WTC11 (cell line): ENCODE measurements at regions not wholly inside any gene's neighbourhood (a gene's known extent, or its start where the extent isn't known, plus 50 kb on each side); places are given as distances from the start of the nearest gene placed in this dataset.

Experiments used
- ATAC-seq: fragments of 200-7000 bp; cut with Tn5 transposase; 2 replicates; pipeline ENCODE4 v1.10.0; 2021; ENCODE audit warnings: mild to moderate bottlenecking, moderate library complexity
- CTCF ChIA-PET: fragments of 300-600 bp; sonication (Branson Sonifier 250); formaldehyde crosslinking; loops from one replicate; lab custom pipeline; 2021; ENCODE audit warnings: antibody characterized with exemption; lab: Charles Lee
- POLR2A ChIA-PET: fragments of 350-600 bp; sonication (Branson Sonifier 250); formaldehyde crosslinking; loops from one replicate; lab custom pipeline; 2021; ENCODE audit warnings: antibody characterized with exemption; lab: Charles Lee
- DNase-seq: peaks from one replicate; pipeline ENCODE4 v3.0.0; 2021; ENCODE audit warnings: low spot score
- H3K27ac Mint-ChIP-seq: 2 replicates; pipeline ENCODE4 v1.8.0; 2021; ENCODE audit warnings: mixed read lengths
- H3K27me3 Mint-ChIP-seq: 2 replicates; pipeline ENCODE4 v1.8.0; 2021; ENCODE audit warnings: low read depth, mild to moderate bottlenecking, moderate library complexity, mixed read lengths
- H3K36me3 Mint-ChIP-seq: 2 replicates; pipeline ENCODE4 v1.8.0; 2021; ENCODE audit warnings: mixed read lengths
- H3K4me1 Mint-ChIP-seq: 2 replicates; pipeline ENCODE4 v1.8.0; 2022; ENCODE audit warnings: mixed read lengths
- H3K4me3 Mint-ChIP-seq: 2 replicates; pipeline ENCODE4 v1.8.0; 2021; ENCODE audit warnings: mild to moderate bottlenecking, moderate library complexity, mixed read lengths
- H3K9me3 Mint-ChIP-seq: 2 replicates; pipeline ENCODE4 v1.8.0; 2021; ENCODE audit warnings: mixed read lengths
- CREB1 ChIP-seq: sonication (generic); formaldehyde crosslinking; IDR thresholded peaks from 2 replicates; pipeline ENCODE4 v1.8.0; 2023; ENCODE audit warnings: mild to moderate bottlenecking, missing genetic modification reagents
- CREM ChIP-seq: sonication (generic); formaldehyde crosslinking; IDR thresholded peaks from 2 replicates; pipeline ENCODE4 v1.8.1; 2022; ENCODE audit warnings: mild to moderate bottlenecking, missing genetic modification reagents, moderate library complexity
- FOXP1 ChIP-seq: sonication (generic); formaldehyde crosslinking; IDR thresholded peaks from 2 replicates; pipeline ENCODE4 v1.8.0; 2022; ENCODE audit warnings: missing genetic modification reagents, mild to moderate bottlenecking, moderate library complexity, borderline replicate concordance
- GABPB1 ChIP-seq: sonication (generic); formaldehyde crosslinking; IDR thresholded peaks from 2 replicates; pipeline ENCODE4 v1.8.1; 2023; ENCODE audit warnings: mild to moderate bottlenecking, missing genetic modification reagents
- MXD4 ChIP-seq: fragments of 250-450 bp; sonication (Bioruptor Pico); IDR thresholded peaks from 2 replicates; pipeline ENCODE4 v1.8.0; 2021; ENCODE audit warnings: mild to moderate bottlenecking, moderate library complexity, borderline replicate concordance
- NFYB ChIP-seq: sonication (generic); formaldehyde crosslinking; conservative IDR thresholded peaks from 2 replicates; pipeline ENCODE4 v1.8.0; 2022; ENCODE audit warnings: low read depth, missing genetic modification reagents
- SMAD4 ChIP-seq: sonication (generic); formaldehyde crosslinking; IDR thresholded peaks from 2 replicates; pipeline ENCODE4 v1.8.0; 2022; ENCODE audit warnings: mild to moderate bottlenecking, missing genetic modification reagents
- ZNF121 ChIP-seq: sonication (generic); formaldehyde crosslinking; IDR thresholded peaks from 2 replicates; pipeline ENCODE4 v1.8.0; 2023; ENCODE audit warnings: missing genetic modification reagents
- TF ChIP-seq, protein P1 (sequence below): sonication (generic); formaldehyde crosslinking; IDR thresholded peaks from 2 replicates; pipeline ENCODE4 v1.8.1; 2022; ENCODE audit warnings: missing genetic modification reagents, borderline replicate concordance
- TF ChIP-seq, protein P2 (sequence below): sonication (generic); formaldehyde crosslinking; IDR thresholded peaks from 2 replicates; pipeline ENCODE4 v1.8.1; 2023; ENCODE audit warnings: mild to moderate bottlenecking, missing genetic modification reagents, moderate library complexity
- TF ChIP-seq, protein P3 (sequence below): sonication (generic); formaldehyde crosslinking; IDR thresholded peaks from 2 replicates; pipeline ENCODE4 v1.8.0; 2023; ENCODE audit warnings: mild to moderate bottlenecking, missing genetic modification reagents
- TF ChIP-seq, protein P4 (sequence below): sonication (generic); formaldehyde crosslinking; IDR thresholded peaks from 2 replicates; pipeline ENCODE4 v1.8.0; 2022; ENCODE audit warnings: mild to moderate bottlenecking, missing genetic modification reagents
- TF ChIP-seq, protein P5 (sequence below): sonication (generic); formaldehyde crosslinking; IDR thresholded peaks from 2 replicates; pipeline ENCODE4 v1.8.1; 2023; ENCODE audit warnings: mild to moderate bottlenecking, missing genetic modification reagents
- TF ChIP-seq, protein P6 (sequence below): sonication (generic); formaldehyde crosslinking; IDR thresholded peaks from 2 replicates; pipeline ENCODE4 v1.8.1; 2022; ENCODE audit warnings: mild to moderate bottlenecking, missing genetic modification reagents, moderate library complexity, borderline replicate concordance
- TF ChIP-seq, protein P7 (sequence below): sonication (generic); formaldehyde crosslinking; IDR thresholded peaks from 2 replicates; pipeline ENCODE4 v1.8.0; 2023; ENCODE audit warnings: missing genetic modification reagents
- TF ChIP-seq, protein P8 (sequence below): sonication (generic); formaldehyde crosslinking; IDR thresholded peaks from 2 replicates; pipeline ENCODE4 v1.8.0; 2022; ENCODE audit warnings: mild to moderate bottlenecking, missing genetic modification reagents
- TF ChIP-seq, protein P9 (sequence below): fragments of 250-450 bp; sonication (Bioruptor Pico); IDR thresholded peaks from 2 replicates; pipeline ENCODE4 v1.9.0; 2021; ENCODE audit warnings: mild to moderate bottlenecking

DNA sequence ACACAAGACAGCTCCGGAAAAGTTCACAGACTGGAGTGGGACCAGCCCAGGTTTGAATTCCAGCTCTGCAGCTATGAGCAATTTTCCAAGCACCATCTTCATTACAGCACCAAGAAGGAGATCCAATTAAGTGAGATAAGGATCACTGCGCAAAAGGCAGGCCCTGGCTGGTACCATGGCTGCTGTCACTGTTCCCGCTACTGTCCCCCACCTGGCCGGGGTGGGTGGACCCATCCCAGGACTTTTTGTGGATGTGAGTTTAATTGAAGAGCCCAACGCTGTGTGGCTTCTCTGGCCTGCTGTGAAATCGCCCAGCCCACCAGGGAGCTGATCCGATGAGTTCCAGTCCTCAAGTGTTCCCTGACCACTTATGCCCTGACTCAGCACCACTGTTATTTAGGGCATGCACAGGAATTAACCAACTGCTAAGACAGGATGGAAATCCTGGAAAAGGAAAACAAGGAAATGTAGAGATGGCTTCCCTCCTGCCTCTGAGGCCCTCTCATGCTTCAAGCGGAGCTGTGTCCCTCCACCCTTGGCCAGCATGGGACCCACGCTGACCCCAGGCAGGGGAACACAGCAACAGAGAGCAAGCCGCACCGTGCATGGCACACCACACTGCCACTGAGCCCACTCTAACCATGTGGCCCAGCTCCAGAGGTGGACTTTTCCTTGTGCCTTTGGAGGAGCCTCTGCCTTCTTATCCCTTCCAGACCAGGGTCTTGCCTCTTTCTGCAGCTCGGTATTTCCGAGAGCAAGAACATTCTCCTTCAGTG lies 150.0 kb upstream of the CST7 start (continued):
- TF ChIP-seq, protein P1, sequence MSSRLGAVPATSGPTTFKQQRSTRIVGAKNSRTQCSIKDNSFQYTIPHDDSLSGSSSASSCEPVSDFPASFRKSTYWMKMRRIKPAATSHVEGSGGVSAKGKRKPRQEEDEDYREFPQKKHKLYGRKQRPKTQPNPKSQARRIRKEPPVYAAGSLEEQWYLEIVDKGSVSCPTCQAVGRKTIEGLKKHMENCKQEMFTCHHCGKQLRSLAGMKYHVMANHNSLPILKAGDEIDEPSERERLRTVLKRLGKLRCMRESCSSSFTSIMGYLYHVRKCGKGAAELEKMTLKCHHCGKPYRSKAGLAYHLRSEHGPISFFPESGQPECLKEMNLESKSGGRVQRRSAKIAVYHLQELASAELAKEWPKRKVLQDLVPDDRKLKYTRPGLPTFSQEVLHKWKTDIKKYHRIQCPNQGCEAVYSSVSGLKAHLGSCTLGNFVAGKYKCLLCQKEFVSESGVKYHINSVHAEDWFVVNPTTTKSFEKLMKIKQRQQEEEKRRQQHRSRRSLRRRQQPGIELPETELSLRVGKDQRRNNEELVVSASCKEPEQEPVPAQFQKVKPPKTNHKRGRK (CRISPR knock-in tag), result no peak
- TF ChIP-seq, all 79 proteins: peak for 0

DNA sequence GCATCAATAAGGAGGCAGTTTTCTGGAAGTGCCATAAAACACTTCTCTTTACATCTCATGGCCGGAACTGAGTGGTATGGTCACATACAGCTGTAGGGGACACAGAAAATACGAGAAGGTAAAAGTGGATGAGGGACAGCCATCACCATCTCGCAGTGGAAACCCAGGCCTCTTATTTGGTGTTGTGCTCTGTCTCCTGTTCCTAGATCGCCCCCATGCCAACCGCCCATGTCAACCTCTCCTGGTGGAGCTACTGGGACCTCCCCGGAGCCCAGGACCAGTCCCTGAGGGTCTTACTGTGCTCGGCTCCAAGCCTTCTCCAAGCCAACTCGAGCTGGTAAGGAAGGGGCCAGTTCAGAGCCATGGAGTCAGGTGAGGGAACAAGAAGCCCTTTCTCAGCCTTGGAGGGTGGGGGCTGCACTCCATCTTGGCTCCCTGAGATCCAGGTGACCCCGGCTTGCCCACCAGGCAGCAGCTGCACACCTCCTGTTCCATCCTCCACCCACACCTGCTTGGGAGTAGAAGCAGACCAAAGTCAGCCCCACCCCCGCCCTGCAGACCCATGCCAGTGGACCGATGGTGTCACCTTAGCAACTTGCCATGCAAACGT lies 149.0 kb upstream of the CST7 start:
- ChIA-PET POLR2A (no interaction called here), CTCF (interaction anchor here (1.0 to 1.5 kb wide), 2 partner anchors 9 to 118 kb away, joined by 3 to 4 read pairs; no protein-coding TSS in a partner anchor)
- H3K36me3 Mint-ChIP-seq, result no peaks in the 10 kb centered on the region
- no peak for DNase-seq
- no peaks in the 10 kb centered on the region for H3K27me3 Mint-ChIP-seq
- H3K9me3 Mint-ChIP-seq, result no peaks in the 10 kb centered on the region
- ATAC-seq, result no peak
- no peak overlapping the region for H3K27ac Mint-ChIP-seq
- no peak for TF ChIP-seq NFYB (CRISPR knock-in tag)
- TF ChIP-seq, protein P2, sequence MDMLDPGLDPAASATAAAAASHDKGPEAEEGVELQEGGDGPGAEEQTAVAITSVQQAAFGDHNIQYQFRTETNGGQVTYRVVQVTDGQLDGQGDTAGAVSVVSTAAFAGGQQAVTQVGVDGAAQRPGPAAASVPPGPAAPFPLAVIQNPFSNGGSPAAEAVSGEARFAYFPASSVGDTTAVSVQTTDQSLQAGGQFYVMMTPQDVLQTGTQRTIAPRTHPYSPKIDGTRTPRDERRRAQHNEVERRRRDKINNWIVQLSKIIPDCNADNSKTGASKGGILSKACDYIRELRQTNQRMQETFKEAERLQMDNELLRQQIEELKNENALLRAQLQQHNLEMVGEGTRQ, result no peak
- TF ChIP-seq, protein P3, sequence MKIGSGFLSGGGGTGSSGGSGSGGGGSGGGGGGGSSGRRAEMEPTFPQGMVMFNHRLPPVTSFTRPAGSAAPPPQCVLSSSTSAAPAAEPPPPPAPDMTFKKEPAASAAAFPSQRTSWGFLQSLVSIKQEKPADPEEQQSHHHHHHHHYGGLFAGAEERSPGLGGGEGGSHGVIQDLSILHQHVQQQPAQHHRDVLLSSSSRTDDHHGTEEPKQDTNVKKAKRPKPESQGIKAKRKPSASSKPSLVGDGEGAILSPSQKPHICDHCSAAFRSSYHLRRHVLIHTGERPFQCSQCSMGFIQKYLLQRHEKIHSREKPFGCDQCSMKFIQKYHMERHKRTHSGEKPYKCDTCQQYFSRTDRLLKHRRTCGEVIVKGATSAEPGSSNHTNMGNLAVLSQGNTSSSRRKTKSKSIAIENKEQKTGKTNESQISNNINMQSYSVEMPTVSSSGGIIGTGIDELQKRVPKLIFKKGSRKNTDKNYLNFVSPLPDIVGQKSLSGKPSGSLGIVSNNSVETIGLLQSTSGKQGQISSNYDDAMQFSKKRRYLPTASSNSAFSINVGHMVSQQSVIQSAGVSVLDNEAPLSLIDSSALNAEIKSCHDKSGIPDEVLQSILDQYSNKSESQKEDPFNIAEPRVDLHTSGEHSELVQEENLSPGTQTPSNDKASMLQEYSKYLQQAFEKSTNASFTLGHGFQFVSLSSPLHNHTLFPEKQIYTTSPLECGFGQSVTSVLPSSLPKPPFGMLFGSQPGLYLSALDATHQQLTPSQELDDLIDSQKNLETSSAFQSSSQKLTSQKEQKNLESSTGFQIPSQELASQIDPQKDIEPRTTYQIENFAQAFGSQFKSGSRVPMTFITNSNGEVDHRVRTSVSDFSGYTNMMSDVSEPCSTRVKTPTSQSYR, result no peak
- TF ChIP-seq, protein P4, sequence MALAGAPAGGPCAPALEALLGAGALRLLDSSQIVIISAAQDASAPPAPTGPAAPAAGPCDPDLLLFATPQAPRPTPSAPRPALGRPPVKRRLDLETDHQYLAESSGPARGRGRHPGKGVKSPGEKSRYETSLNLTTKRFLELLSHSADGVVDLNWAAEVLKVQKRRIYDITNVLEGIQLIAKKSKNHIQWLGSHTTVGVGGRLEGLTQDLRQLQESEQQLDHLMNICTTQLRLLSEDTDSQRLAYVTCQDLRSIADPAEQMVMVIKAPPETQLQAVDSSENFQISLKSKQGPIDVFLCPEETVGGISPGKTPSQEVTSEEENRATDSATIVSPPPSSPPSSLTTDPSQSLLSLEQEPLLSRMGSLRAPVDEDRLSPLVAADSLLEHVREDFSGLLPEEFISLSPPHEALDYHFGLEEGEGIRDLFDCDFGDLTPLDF (CRISPR knock-in tag), result no peak
- no peak for TF ChIP-seq MXD4 (CRISPR knock-in tag)
- TF ChIP-seq, protein P5, sequence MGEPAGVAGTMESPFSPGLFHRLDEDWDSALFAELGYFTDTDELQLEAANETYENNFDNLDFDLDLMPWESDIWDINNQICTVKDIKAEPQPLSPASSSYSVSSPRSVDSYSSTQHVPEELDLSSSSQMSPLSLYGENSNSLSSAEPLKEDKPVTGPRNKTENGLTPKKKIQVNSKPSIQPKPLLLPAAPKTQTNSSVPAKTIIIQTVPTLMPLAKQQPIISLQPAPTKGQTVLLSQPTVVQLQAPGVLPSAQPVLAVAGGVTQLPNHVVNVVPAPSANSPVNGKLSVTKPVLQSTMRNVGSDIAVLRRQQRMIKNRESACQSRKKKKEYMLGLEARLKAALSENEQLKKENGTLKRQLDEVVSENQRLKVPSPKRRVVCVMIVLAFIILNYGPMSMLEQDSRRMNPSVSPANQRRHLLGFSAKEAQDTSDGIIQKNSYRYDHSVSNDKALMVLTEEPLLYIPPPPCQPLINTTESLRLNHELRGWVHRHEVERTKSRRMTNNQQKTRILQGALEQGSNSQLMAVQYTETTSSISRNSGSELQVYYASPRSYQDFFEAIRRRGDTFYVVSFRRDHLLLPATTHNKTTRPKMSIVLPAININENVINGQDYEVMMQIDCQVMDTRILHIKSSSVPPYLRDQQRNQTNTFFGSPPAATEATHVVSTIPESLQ (CRISPR knock-in tag), result no peak
- TF ChIP-seq, all 79 proteins: peak for 0
- Mint-ChIP-seq H3K4me1 (no peaks in the 10 kb centered on the region), H3K4me3 (no peak overlapping the region)

DNA sequence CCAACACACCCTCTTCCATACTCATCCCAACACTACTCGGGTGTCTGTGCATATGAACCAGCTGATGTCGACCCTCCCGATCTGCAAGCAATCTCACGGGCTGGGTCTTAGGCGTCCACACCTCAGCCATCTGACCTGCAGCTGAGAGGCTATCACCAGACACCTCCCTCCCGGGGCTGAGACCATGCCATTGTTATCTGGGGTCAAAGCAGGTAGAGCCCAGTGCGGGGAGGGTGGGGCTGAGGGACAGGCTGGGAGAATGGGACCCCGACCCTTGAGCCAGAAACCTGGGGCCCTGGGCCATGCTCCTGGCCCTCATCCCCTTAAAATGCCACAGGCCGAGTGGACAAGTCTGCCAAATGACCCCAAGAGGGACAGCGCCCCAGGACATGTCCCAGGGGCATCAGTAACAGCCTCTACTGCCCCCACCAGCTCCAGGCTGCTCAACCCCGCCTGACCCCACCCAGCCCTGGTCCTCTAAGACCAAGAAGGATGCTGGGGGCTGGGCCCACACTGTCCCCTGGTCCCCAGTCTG lies 146.7 kb upstream of the CST7 start:
- Mint-ChIP-seq H3K4me1 (no peaks in the 10 kb centered on the region), H3K27me3 (no peaks in the 10 kb centered on the region), H3K27ac (no peak overlapping the region), H3K36me3 (no peaks in the 10 kb centered on the region), H3K9me3 (no peaks in the 10 kb centered on the region), H3K4me3 (no peak overlapping the region)
- ATAC-seq (no peak), DNase-seq (no peak)
- ChIA-PET POLR2A (no interaction called here), CTCF (no interaction called here)
- TF ChIP-seq FOXP1 (no peak), CREM (CRISPR knock-in tag) (no peak), SMAD4 (CRISPR knock-in tag) (no peak), GABPB1 (no peak), CREB1 (CRISPR knock-in tag) (no peak), ZNF121 (no peak)
- TF ChIP-seq, protein P4 (CRISPR knock-in tag), result no peak
- TF ChIP-seq, protein P6, sequence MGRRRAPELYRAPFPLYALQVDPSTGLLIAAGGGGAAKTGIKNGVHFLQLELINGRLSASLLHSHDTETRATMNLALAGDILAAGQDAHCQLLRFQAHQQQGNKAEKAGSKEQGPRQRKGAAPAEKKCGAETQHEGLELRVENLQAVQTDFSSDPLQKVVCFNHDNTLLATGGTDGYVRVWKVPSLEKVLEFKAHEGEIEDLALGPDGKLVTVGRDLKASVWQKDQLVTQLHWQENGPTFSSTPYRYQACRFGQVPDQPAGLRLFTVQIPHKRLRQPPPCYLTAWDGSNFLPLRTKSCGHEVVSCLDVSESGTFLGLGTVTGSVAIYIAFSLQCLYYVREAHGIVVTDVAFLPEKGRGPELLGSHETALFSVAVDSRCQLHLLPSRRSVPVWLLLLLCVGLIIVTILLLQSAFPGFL, result no peak
- TF ChIP-seq, protein P7, sequence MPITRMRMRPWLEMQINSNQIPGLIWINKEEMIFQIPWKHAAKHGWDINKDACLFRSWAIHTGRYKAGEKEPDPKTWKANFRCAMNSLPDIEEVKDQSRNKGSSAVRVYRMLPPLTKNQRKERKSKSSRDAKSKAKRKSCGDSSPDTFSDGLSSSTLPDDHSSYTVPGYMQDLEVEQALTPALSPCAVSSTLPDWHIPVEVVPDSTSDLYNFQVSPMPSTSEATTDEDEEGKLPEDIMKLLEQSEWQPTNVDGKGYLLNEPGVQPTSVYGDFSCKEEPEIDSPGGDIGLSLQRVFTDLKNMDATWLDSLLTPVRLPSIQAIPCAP, result no peak
- TF ChIP-seq, protein P8, sequence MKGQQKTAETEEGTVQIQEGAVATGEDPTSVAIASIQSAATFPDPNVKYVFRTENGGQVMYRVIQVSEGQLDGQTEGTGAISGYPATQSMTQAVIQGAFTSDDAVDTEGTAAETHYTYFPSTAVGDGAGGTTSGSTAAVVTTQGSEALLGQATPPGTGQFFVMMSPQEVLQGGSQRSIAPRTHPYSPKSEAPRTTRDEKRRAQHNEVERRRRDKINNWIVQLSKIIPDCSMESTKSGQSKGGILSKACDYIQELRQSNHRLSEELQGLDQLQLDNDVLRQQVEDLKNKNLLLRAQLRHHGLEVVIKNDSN (CRISPR knock-in tag), result no peak
- TF ChIP-seq, protein P9, sequence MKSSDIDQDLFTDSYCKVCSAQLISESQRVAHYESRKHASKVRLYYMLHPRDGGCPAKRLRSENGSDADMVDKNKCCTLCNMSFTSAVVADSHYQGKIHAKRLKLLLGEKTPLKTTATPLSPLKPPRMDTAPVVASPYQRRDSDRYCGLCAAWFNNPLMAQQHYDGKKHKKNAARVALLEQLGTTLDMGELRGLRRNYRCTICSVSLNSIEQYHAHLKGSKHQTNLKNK (CRISPR knock-in tag), result no peak
